HEK293 (cell line): ENCODE measurements at regions not wholly inside any gene's neighbourhood (a gene's known extent, or its start where the extent isn't known, plus 50 kb on each side); places are given as distances from the start of the nearest gene placed in this dataset.

ENCODE experiments used
- CTCF ChIA-PET: fragments of 350-600 bp; formaldehyde crosslinking; extraction: SDS; loops from one replicate; lab custom pipeline; 2021; ENCODE audit warnings: antibody characterized with exemption; lab: Yijun Ruan, JAX
- POLR2A ChIA-PET: fragments of 300-600 bp; formaldehyde crosslinking; extraction: SDS; loops from one replicate; lab custom pipeline; 2020; ENCODE audit warnings: antibody characterized with exemption, inconsistent platforms; lab: Yijun Ruan, JAX
- H3K27ac ChIP-seq: fragments of 200-500 bp; sonication (Bioruptor generic); 2 replicates; pipeline ENCODE4 v1.5.1; 2014; ENCODE audit warnings: low read depth, low read length, control low read depth, inconsistent platforms; ENCODE audit errors: extremely low read depth
- H3K36me3 ChIP-seq, 2 experiments: fragments of 200-500 bp in 1 of 2; sonication (Bioruptor generic) in 1 of 2; 1 replicate in 1 of 2; 2 replicates in 1 of 2; pipeline ENCODE4 v1.5.1; 2014 to 2017; ENCODE audit warnings: inconsistent platforms in 2 of 2, low read length in 2 of 2; ENCODE audit not compliant: control insufficient read depth in 2 of 2, insufficient read depth in 1 of 2
- H3K4me1 ChIP-seq: fragments of 200-500 bp; sonication (Bioruptor generic); 2 replicates; pipeline ENCODE4 v1.5.1; 2014; ENCODE audit warnings: mild to moderate bottlenecking, low read length, inconsistent platforms; ENCODE audit not compliant: control insufficient read depth, insufficient read depth
- H3K4me3 ChIP-seq: 2 replicates; pipeline ENCODE4 v1.5.1; 2011; ENCODE audit warnings: low read depth, mild to moderate bottlenecking, control low read depth, low read length, moderate library complexity
- H3K9me3 ChIP-seq: fragments of 200-500 bp; sonication (Bioruptor generic); 2 replicates; pipeline ENCODE4 v1.5.1; 2014; ENCODE audit warnings: low read depth, low read length, inconsistent platforms; ENCODE audit not compliant: control insufficient read depth, insufficient read depth
- GFI1B ChIP-seq: fragments of 450-650 bp; formaldehyde crosslinking; IDR thresholded peaks from 2 replicates; pipeline ENCODE4 v1.5.1; 2016; ENCODE audit warnings: missing biosample characterization, missing genetic modification characterization
- GLI4 ChIP-seq: fragments of 450-650 bp; formaldehyde crosslinking; IDR thresholded peaks from 2 replicates; pipeline ENCODE4 v1.5.1; 2016; ENCODE audit warnings: missing biosample characterization, missing genetic modification characterization
- MZF1 ChIP-seq: fragments of 450-650 bp; formaldehyde crosslinking; IDR thresholded peaks from 2 replicates; pipeline ENCODE4 v1.5.1; 2017; ENCODE audit warnings: missing biosample characterization, missing genetic modification characterization, borderline replicate concordance
- RBAK ChIP-seq: fragments of 450-650 bp; formaldehyde crosslinking; IDR thresholded peaks from 2 replicates; pipeline ENCODE4 v1.5.1; 2016; ENCODE audit warnings: missing biosample characterization, missing genetic modification characterization
- ZBTB48 ChIP-seq: fragments of 450-650 bp; formaldehyde crosslinking; IDR thresholded peaks from 2 replicates; pipeline ENCODE4 v1.5.1; 2016; ENCODE audit warnings: missing biosample characterization, missing genetic modification characterization
- ZFP41 ChIP-seq: fragments of 450-650 bp; formaldehyde crosslinking; IDR thresholded peaks from 2 replicates; pipeline ENCODE4 v1.5.1; 2016; ENCODE audit warnings: missing biosample characterization, missing genetic modification characterization, borderline replicate concordance
- ZNF2 ChIP-seq: fragments of 450-650 bp; formaldehyde crosslinking; IDR thresholded peaks from 2 replicates; pipeline ENCODE4 v1.5.1; 2016; ENCODE audit warnings: missing biosample characterization, missing genetic modification characterization
- ZNF202 ChIP-seq: fragments of 450-650 bp; formaldehyde crosslinking; IDR thresholded peaks from 2 replicates; pipeline ENCODE4 v1.5.1; 2016; ENCODE audit warnings: missing biosample characterization, missing genetic modification characterization, borderline replicate concordance
- ZNF248 ChIP-seq: fragments of 450-650 bp; formaldehyde crosslinking; IDR thresholded peaks from 2 replicates; pipeline ENCODE4 v1.5.1; 2017; ENCODE audit warnings: missing biosample characterization, missing genetic modification characterization
- ZNF335 ChIP-seq: fragments of 450-650 bp; formaldehyde crosslinking; conservative IDR thresholded peaks from 2 replicates; pipeline ENCODE4 v1.5.1; 2016; ENCODE audit warnings: missing biosample characterization, missing genetic modification characterization
- ZNF48 ChIP-seq: fragments of 450-650 bp; formaldehyde crosslinking; IDR thresholded peaks from 2 replicates; pipeline ENCODE4 v1.5.1; 2016; ENCODE audit warnings: missing biosample characterization, missing genetic modification characterization
- ZNF626 ChIP-seq: fragments of 450-650 bp; sonication (Bioruptor Pico); formaldehyde crosslinking; IDR thresholded peaks from 2 replicates; pipeline ENCODE4 v1.5.1; 2018; ENCODE audit warnings: missing biosample characterization, missing genetic modification characterization, inconsistent platforms
- ZNF837 ChIP-seq: fragments of 450-650 bp; formaldehyde crosslinking; IDR thresholded peaks from 2 replicates; pipeline ENCODE4 v1.5.1; 2016; ENCODE audit warnings: missing biosample characterization, missing genetic modification characterization
- ZNF843 ChIP-seq: fragments of 450-650 bp; formaldehyde crosslinking; IDR thresholded peaks from 2 replicates; pipeline ENCODE4 v1.5.1; 2016; ENCODE audit warnings: missing biosample characterization, missing genetic modification characterization
- TF ChIP-seq, protein P1 (sequence below): fragments of 450-650 bp; formaldehyde crosslinking; IDR thresholded peaks from 2 replicates; pipeline ENCODE4 v1.5.1; 2017; ENCODE audit warnings: missing biosample characterization, missing genetic modification characterization
- TF ChIP-seq, protein P2 (sequence below): fragments of 450-650 bp; formaldehyde crosslinking; IDR thresholded peaks from 2 replicates; pipeline ENCODE4 v1.5.1; 2016; ENCODE audit warnings: missing biosample characterization, missing genetic modification characterization
- TF ChIP-seq, protein P3 (sequence below): fragments of 450-650 bp; formaldehyde crosslinking; optimal IDR thresholded peaks from 2 replicates; pipeline ENCODE3; 2016; ENCODE audit warnings: missing biosample characterization, mild to moderate bottlenecking, missing genetic modification characterization
- TF ChIP-seq, protein P4 (sequence below): fragments of 450-650 bp; formaldehyde crosslinking; IDR thresholded peaks from 2 replicates; pipeline ENCODE4 v1.5.1; 2016; ENCODE audit warnings: missing biosample characterization, missing genetic modification characterization
- TF ChIP-seq, protein P5 (sequence below): fragments of 450-650 bp; formaldehyde crosslinking; IDR thresholded peaks from 2 replicates; pipeline ENCODE4 v1.5.0; 2017; ENCODE audit warnings: missing biosample characterization, missing genetic modification characterization, borderline replicate concordance
- TF ChIP-seq, protein P6 (sequence below): fragments of 450-650 bp; formaldehyde crosslinking; IDR thresholded peaks from 2 replicates; pipeline ENCODE4 v1.5.1; 2016; ENCODE audit warnings: missing biosample characterization, missing genetic modification characterization

DNA sequence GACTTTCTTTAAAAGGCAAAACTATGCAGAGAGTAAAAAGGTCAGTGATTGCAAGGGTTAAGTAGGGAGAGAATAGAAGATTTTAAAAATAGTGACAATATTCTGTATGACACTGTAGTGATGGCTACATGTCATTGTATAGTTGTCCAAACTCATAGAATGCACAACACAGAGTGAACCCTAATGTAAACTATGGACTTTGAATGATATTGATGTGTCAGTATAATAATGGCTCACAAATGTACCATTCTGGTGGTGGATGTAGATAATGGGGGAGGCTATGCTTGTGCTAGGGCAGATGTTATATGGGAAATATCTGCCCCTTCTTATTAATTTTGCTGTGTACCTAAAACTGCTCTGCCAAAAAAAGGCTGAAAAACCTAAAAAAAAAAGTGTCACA is 468.9 kb downstream of the KIF4B start:
- no peaks in the 10 kb centered on the region for H3K36me3 ChIP-seq
- TF ChIP-seq, protein P1, sequence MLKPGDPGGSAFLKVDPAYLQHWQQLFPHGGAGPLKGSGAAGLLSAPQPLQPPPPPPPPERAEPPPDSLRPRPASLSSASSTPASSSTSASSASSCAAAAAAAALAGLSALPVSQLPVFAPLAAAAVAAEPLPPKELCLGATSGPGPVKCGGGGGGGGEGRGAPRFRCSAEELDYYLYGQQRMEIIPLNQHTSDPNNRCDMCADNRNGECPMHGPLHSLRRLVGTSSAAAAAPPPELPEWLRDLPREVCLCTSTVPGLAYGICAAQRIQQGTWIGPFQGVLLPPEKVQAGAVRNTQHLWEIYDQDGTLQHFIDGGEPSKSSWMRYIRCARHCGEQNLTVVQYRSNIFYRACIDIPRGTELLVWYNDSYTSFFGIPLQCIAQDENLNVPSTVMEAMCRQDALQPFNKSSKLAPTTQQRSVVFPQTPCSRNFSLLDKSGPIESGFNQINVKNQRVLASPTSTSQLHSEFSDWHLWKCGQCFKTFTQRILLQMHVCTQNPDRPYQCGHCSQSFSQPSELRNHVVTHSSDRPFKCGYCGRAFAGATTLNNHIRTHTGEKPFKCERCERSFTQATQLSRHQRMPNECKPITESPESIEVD: no peak
- TF ChIP-seq ZBTB48 (tag by site-specific recombination) (no peak), ZNF335 (tag by site-specific recombination) (no peak), ZNF248 (no peak), ZNF843 (no peak), ZNF2 (tag by site-specific recombination) (no peak), RBAK (tag by site-specific recombination) (no peak), GLI4 (tag by site-specific recombination) (no peak), ZNF202 (tag by site-specific recombination) (no peak), ZNF48 (tag by site-specific recombination) (no peak), MZF1 (tag by site-specific recombination) (no peak), GFI1B (tag by site-specific recombination) (no peak), ZNF626 (no peak), ZFP41 (no peak), ZNF837 (no peak)
- TF ChIP-seq, protein P2, sequence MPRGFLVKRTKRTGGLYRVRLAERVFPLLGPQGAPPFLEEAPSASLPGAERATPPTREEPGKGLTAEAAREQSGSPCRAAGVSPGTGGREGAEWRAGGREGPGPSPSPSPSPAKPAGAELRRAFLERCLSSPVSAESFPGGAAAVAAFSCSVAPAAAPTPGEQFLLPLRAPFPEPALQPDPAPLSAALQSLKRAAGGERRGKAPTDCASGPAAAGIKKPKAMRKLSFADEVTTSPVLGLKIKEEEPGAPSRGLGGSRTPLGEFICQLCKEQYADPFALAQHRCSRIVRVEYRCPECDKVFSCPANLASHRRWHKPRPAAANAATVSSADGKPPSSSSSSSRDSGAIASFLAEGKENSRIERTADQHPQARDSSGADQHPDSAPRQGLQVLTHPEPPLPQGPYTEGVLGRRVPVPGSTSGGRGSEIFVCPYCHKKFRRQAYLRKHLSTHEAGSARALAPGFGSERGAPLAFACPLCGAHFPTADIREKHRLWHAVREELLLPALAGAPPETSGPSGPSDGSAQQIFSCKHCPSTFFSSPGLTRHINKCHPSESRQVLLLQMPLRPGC (tag by site-specific recombination): no peak
- TF ChIP-seq, protein P3, sequence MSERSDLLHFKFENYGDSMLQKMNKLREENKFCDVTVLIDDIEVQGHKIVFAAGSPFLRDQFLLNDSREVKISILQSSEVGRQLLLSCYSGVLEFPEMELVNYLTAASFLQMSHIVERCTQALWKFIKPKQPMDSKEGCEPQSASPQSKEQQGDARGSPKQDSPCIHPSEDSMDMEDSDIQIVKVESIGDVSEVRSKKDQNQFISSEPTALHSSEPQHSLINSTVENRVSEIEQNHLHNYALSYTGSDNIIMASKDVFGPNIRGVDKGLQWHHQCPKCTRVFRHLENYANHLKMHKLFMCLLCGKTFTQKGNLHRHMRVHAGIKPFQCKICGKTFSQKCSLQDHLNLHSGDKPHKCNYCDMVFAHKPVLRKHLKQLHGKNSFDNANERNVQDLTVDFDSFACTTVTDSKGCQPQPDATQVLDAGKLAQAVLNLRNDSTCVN (tag by site-specific recombination): no peak
- TF ChIP-seq, protein P4, sequence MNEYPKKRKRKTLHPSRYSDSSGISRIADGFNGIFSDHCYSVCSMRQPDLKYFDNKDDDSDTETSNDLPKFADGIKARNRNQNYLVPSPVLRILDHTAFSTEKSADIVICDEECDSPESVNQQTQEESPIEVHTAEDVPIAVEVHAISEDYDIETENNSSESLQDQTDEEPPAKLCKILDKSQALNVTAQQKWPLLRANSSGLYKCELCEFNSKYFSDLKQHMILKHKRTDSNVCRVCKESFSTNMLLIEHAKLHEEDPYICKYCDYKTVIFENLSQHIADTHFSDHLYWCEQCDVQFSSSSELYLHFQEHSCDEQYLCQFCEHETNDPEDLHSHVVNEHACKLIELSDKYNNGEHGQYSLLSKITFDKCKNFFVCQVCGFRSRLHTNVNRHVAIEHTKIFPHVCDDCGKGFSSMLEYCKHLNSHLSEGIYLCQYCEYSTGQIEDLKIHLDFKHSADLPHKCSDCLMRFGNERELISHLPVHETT: no peak
- TF ChIP-seq, protein P5, sequence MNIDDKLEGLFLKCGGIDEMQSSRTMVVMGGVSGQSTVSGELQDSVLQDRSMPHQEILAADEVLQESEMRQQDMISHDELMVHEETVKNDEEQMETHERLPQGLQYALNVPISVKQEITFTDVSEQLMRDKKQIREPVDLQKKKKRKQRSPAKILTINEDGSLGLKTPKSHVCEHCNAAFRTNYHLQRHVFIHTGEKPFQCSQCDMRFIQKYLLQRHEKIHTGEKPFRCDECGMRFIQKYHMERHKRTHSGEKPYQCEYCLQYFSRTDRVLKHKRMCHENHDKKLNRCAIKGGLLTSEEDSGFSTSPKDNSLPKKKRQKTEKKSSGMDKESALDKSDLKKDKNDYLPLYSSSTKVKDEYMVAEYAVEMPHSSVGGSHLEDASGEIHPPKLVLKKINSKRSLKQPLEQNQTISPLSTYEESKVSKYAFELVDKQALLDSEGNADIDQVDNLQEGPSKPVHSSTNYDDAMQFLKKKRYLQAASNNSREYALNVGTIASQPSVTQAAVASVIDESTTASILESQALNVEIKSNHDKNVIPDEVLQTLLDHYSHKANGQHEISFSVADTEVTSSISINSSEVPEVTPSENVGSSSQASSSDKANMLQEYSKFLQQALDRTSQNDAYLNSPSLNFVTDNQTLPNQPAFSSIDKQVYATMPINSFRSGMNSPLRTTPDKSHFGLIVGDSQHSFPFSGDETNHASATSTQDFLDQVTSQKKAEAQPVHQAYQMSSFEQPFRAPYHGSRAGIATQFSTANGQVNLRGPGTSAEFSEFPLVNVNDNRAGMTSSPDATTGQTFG (tag by site-specific recombination): no peak
- TF ChIP-seq, protein P6, sequence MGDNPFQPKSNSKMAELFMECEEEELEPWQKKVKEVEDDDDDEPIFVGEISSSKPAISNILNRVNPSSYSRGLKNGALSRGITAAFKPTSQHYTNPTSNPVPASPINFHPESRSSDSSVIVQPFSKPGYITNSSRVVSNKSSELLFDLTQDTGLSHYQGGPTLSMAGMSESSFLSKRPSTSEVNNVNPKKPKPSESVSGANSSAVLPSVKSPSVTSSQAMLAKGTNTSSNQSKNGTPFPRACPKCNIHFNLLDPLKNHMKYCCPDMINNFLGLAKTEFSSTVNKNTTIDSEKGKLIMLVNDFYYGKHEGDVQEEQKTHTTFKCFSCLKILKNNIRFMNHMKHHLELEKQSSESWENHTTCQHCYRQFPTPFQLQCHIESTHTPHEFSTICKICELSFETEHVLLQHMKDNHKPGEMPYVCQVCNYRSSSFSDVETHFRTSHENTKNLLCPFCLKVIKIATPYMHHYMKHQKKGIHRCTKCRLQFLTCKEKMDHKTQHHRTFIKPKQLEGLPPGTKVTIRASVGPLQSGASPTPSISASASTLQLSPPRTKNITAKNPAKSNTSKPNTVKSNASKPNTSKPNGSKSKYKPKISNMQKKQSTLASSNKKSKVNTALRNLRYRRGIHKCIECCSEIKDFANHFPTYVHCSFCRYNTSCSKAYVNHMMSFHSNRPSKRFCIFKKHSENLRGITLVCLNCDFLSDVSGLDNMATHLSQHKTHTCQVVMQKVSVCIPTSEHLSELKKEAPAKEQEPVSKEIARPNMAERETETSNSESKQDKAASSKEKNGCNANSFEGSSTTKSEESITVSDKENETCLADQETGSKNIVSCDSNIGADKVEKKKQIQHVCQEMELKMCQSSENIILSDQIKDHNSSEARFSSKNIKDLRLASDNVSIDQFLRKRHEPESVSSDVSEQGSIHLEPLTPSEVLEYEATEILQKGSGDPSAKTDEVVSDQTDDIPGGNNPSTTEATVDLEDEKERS (tag by site-specific recombination): no peak
- POLR2A ChIA-PET: no interaction called here
- no peak overlapping the region for H3K27ac ChIP-seq
- H3K4me3 ChIP-seq: no peak overlapping the region
- H3K9me3 ChIP-seq: no peaks in the 10 kb centered on the region
- H3K4me1 ChIP-seq: no peaks in the 10 kb centered on the region
- CTCF ChIA-PET: no interaction called here
